ENCODE measurements at regions not wholly inside any gene's neighbourhood (a gene's known extent, or its start where the extent isn't known, plus 50 kb on each side); places are given as distances from the start of the nearest gene placed in this dataset.

DNA sequence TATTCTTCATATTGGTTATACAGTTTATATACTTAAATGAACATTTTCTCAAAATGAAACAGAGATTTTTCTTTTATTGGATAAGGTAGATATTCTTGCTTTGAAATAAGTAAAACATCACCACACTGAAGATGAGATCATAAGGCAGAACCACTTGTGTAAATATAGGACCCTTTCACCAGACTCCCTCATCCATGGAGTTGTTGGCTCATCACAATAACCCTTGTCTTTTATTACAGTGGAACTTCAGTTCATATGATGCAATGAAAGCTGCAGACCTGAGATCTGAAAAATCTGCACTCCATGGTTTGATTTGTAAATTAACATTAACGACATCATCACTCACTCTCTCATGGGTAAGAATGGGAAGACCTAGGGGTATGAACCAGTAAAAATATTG lies 51.9 kb upstream of the DBX2 start:
- DNase-seq = no peak

DNA sequence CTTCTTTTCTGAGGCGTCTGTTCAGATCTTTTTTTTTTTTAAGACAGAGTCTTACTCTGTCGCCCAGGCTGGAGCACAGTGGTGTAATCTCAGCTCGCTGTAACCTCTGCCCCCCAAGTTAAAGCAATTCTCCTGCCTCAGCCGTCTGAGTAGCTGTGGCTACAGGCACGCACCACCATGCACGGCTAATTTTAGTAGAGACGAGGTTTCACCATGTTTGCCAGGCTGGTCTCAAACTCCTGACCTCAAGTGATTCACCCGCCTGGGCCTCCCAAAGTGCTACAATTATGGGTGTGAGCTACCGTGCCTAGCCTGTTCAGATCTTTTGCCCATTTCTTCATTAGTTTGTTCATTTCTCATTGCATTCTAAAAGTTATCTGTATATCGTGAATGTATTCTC lies 55.1 kb upstream of the DBX2 start:
- DNase-seq = no peak

DNA sequence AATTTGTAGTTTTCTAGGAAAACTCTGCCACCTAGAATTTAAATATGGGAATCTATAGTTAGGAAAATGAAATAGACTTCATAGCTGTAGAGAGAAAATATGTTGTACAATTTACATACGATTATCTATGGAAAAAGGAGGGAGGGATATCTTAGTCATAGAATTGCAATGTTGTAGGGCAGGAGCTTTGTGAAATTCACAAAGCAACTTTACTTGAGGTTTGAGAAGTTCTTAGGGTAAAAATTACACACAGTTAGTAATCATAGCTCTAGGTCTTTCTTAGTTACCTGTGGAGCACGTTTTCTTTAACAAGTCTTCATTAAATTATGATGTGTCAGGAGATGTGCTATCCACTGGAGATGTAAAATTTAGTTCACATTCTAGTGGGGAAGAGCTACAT lies 61.4 kb upstream of the DBX2 start:
- DNase-seq = no peak

- DNase-seq = no peak
Observed at GRCh38 chr12:45121224-45121623, 70.3 kb upstream of the DBX2 start.

DNA sequence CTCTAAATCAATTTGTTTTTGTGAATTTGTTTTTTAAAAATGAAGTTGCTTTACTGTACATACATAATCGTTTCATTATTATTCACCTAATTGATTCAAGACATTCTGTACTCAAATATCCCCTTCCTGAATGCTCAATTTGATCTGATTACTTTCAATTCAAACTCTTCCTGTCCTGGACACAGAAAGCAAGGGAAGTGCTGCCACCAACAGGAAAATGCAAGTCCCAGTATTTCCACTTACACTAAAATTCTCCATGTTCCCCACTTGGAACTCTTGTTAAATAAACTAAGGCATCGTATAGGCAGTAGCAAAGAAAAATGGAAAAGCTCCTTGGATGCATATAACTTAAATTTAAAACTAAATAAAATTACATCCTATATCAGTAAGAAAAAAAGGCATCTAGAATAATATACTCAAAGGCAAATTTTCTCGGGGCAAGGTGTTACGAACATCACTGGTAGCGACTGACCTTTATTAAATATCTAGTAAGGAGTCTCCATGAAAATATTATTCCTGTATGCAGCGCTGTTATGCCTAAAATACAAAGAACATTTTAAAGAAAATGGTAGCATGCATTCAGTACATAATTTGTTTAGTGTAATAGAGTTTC lies 72.0 kb upstream of the DBX2 start:
- DNase-seq = no peak

DNA sequence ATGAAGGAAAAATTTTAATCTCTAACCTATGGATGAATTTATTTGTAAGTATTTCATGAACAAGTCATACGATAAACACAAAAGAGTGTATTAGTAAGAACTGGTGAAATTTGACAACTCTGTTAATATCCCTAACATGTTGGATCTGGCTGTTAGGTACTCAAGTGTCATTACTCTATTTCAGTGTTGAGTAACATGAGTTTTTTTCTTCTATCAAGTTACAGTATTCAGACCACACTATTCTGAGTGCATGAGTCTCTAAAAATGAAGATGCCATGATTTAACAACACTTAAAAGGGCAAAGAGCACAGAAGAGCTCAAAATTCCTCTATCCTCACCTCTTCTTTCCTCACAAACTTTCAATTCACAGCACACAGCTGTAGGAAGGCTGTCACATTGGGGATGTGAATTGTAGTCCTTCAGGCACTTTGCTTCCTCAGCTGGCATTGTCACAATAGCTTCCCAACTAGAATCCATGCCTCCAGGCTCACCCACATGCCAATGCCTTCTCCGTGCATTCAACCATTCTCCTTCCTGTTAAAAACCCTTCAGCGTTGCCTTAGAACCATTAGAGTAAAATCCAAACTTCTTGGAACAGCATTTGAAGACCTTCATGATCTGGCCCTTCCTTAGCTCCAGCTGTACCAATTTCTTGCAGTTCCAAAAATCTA lies 73.7 kb upstream of the DBX2 start:
- DNase-seq = no peak

- DNase-seq = no peak
Observed at GRCh38 chr12:45125997-45126396, 75.1 kb upstream of the DBX2 start.

DNA sequence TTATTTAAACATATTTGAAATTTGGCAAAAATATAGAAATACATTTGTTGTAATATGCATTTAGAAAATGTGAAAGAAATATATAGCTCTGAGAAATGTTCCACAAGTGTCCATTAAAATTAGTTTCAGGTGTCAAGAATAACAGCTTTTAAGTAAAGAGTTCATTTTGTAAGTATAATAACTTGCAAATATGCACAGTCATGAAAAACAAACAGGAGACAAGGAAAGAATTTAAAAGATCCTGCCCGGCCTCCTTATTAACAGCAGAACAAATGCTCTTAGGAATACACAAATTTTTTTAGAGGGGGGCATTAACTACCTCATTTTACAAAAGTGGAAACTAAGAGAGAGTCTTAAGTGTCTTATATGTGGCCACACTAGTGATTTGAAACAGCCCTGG lies 77.7 kb upstream of the DBX2 start:
- DNase-seq = no peak

GRCh38 chr12:45130881-45131281 lies 80.0 kb upstream of the DBX2 start:
- DNase-seq = peak in 1 of 5 experiments; percentile 58

DNA sequence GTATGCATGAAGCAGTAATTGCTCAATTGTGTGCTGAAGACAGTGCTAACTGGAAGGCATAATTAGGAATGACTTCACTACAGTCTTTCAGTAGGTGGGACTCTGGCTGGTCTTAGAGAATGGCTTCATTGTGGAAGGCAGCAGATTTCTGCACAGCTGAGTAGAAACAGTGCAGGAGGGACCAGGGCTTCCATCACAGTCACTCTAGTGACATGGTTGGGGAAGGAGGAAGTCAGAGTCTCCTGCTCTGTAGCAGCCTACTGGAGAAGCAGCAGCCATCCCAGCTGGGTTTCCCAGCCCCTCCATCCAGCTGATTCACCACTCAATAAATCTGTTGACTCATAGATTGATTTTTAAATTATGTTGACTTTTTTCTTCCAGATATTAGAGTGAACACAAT lies 80.6 kb upstream of the DBX2 start:
- DNase-seq = no peak

GRCh38 chr12:45138609-45139008 lies 77.3 kb upstream of the ANO6 start:
- DNase-seq = no peak

GRCh38 chr12:45148006-45148405 lies 67.9 kb upstream of the ANO6 start:
- no peak for DNase-seq

DNA sequence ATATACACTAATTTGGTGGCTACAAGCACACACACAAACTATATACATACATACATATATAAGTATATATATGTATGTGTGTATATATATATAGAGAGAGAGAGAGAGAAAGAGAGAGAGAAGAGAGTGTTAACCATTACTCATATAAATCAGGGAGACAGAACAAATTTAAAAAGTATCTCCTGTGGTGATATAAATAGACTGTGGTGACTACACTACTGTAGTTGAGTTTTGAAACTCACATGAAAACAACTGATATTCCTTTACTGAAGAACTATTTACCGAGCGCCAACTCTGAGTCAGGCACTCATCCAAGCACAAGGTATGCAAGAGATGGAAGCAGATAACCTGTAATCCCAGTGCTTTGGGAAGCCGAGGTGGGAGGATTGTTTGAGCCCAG lies 67.3 kb upstream of the ANO6 start:
- no peak for DNase-seq

DNA sequence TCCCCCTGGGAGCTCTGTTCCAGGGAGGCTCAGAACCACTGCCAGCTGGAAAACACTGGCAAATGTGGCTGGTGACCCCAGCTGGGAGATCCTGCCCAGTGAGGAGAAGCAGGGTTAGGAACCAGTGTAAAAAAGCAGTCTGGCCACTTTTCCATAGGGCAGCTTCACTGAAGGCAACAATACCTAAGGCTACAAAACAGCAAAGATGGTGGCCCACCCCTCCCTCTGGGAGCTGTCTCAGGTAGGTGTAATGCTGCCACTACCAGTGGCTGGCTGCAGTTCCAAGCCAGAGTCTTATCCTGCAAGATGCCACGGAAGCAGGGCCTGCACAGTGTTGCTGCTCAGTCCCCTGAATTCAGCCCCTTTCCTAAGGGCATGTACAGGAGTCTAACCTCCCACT lies 50.6 kb upstream of the ANO6 start:
- DNase-seq = no peak

GRCh38 chr12:45166056-45166455 lies 49.8 kb upstream of the ANO6 start:
- DNase-seq = no peak

Measured in T-helper 2 cell (primary cell).